ENCODE measurements at regions not wholly inside any gene's neighbourhood (a gene's known extent, or its start where the extent isn't known, plus 50 kb on each side); places are given as distances from the start of the nearest gene placed in this dataset.

- no peak for DNase-seq
Measured at GRCh38 chr6:119620846-119621555, 271.4 kb upstream of the MAN1A1 start.

GRCh38 chr6:119614138-119614537 lies 264.6 kb upstream of the MAN1A1 start:
- no peak for DNase-seq

- DNase-seq, result no peak
Measured at GRCh38 chr6:119612911-119613381, 263.4 kb upstream of the MAN1A1 start.

GRCh38 chr6:119612176-119612891 lies 262.8 kb upstream of the MAN1A1 start:
- no peak for DNase-seq

- DNase-seq, result no peak
Measured at GRCh38 chr6:119610754-119611153, 261.2 kb upstream of the MAN1A1 start.

- DNase-seq, result no peak
Measured at GRCh38 chr6:119610265-119610664, 260.7 kb upstream of the MAN1A1 start.

- no peak for DNase-seq
Measured at GRCh38 chr6:119609865-119610264, 260.3 kb upstream of the MAN1A1 start.

- DNase-seq, result no peak
Measured at GRCh38 chr6:119608994-119609393, 259.4 kb upstream of the MAN1A1 start.

- DNase-seq, result no peak
Measured at GRCh38 chr6:119604124-119604523, 254.6 kb upstream of the MAN1A1 start.

GRCh38 chr6:119603501-119603900 lies 253.9 kb upstream of the MAN1A1 start:
- DNase-seq, result no peak

GRCh38 chr6:119602215-119603178 lies 252.9 kb upstream of the MAN1A1 start:
- no peak for DNase-seq

GRCh38 chr6:119598883-119599282 lies 249.3 kb upstream of the MAN1A1 start:
- no peak for DNase-seq

- DNase-seq, result no peak
Measured at GRCh38 chr6:119594907-119595306, 245.3 kb upstream of the MAN1A1 start.

- DNase-seq, result no peak
Measured at GRCh38 chr6:119591235-119591634, 241.7 kb upstream of the MAN1A1 start.

GRCh38 chr6:119590066-119590465 lies 240.5 kb upstream of the MAN1A1 start:
- no peak for DNase-seq

GRCh38 chr6:119587537-119587936 lies 238.0 kb upstream of the MAN1A1 start:
- no peak for DNase-seq

- no peak for DNase-seq
Measured at GRCh38 chr6:119586250-119586882, 236.8 kb upstream of the MAN1A1 start.

GRCh38 chr6:119584088-119584487 lies 234.5 kb upstream of the MAN1A1 start:
- no peak for DNase-seq

GRCh38 chr6:119581220-119581619 lies 231.7 kb upstream of the MAN1A1 start:
- DNase-seq, result no peak

GRCh38 chr6:119575721-119576120 lies 226.2 kb upstream of the MAN1A1 start:
- DNase-seq, result no peak

GRCh38 chr6:119568580-119568979 lies 219.0 kb upstream of the MAN1A1 start:
- DNase-seq, result no peak

GRCh38 chr6:119566546-119567260 lies 217.1 kb upstream of the MAN1A1 start:
- DNase-seq, result no peak

Data from 8988T (cell line).